HCT116 (cell line): ENCODE measurements at regions not wholly inside any gene's neighbourhood (a gene's known extent, or its start where the extent isn't known, plus 50 kb on each side); places are given as distances from the start of the nearest gene placed in this dataset.

Experiments
- ATAC-seq: fragments of 200-7000 bp; cut with Tn5 transposase; 2 replicates; pipeline ENCODE4 v1.9.1; 2020; ENCODE audit warnings: mild to moderate bottlenecking, moderate library complexity
- BruUV-seq: library from RNA; stranded (reverse); fragments of 400-500 nt; replicated peaks from 2 replicates; lab custom pipeline; 2021; lab: Mats Ljungman, UMichigan
- CTCF ChIA-PET: fragments of 300-600 bp; sonication (Branson Sonifier 250); formaldehyde crosslinking; loops from one replicate; lab custom pipeline; 2021; ENCODE audit warnings: antibody characterized with exemption; lab: Charles Lee
- POLR2A ChIA-PET: fragments of 300-600, 350-600 bp; sonication (Branson Sonifier 250); formaldehyde crosslinking; loops from one replicate; lab custom pipeline; 2021; ENCODE audit warnings: antibody characterized with exemption; lab: Charles Lee
- RAD21 ChIA-PET, 2 experiments: fragments of 300-600 bp; sonication (Branson Sonifier 250); formaldehyde crosslinking; loops; one replicate each; lab custom pipeline; 2023; ENCODE audit warnings: low total read pairs in 2 of 2; ENCODE audit not compliant: uncharacterized antibody in 2 of 2, unreplicated experiment in 2 of 2, low non-redundant PET in 1 of 2; lab: Charles Lee
- DNase-seq: peaks from one replicate; pipeline ENCODE4 v3.0.0-alpha.2; 2010; ENCODE audit warnings: low read depth, low spot score
- H2AFZ ChIP-seq: fragments of 200-600 bp; shearing (Covaris generic), sonication (generic); 2 replicates; pipeline ENCODE4 v1.6.1; 2017; ENCODE audit warnings: low read depth, mixed run types, mixed read lengths, antibody characterized with exemption, low read length; ENCODE audit not compliant: poor library complexity, severe bottlenecking
- H3K27ac ChIP-seq: 2 replicates; pipeline ENCODE4 v1.5.1; 2012; ENCODE audit warnings: low read depth, low read length
- H3K27me3 ChIP-seq: fragments of 200-600 bp; sonication (generic); 2 replicates; pipeline ENCODE4 v1.6.1; 2016; ENCODE audit warnings: mixed run types, low read length, mixed read lengths; ENCODE audit not compliant: insufficient read depth
- H3K36me3 ChIP-seq, 2 experiments: fragments of 200-500 bp in 1 of 2; fragments of 200-600 bp in 1 of 2; sonication (Bioruptor generic) in 1 of 2; sonication (generic) in 1 of 2; 2 replicates each; pipeline versions ENCODE4 v1.5.1 to v1.6.1; 2014 to 2016; ENCODE audit warnings: low read length in 2 of 2, inconsistent platforms in 1 of 2, mixed read lengths in 1 of 2, mixed run types in 1 of 2; ENCODE audit not compliant: insufficient read depth in 2 of 2, control insufficient read depth in 1 of 2
- H3K4me1 ChIP-seq, 2 experiments: fragments of 200-600 bp in 1 of 2; sonication (generic) in 1 of 2; 2 replicates each; pipeline versions ENCODE4 v1.5.1 to v1.6.1; 2012 to 2017; ENCODE audit warnings: low read length in 2 of 2, inconsistent platforms in 1 of 2, mild to moderate bottlenecking in 1 of 2, mixed read lengths in 1 of 2, mixed run types in 1 of 2, moderate library complexity in 1 of 2; ENCODE audit not compliant: insufficient read depth in 2 of 2, control insufficient read depth in 1 of 2
- H3K4me2 ChIP-seq: fragments of 200-600 bp; sonication (generic); 2 replicates; pipeline ENCODE4 v1.6.1; 2017; ENCODE audit warnings: mixed run types, low read length, mixed read lengths
- H3K4me3 ChIP-seq, 2 experiments: fragments of 200-600 bp in 1 of 2; sonication (generic) in 1 of 2; replicated peaks in 1 of 2; 2 replicates each; pipeline ENCODE4 v1.5.1; 2011 to 2016; ENCODE audit warnings: low read length in 2 of 2, control low read depth in 1 of 2, low read depth in 1 of 2, mild to moderate bottlenecking in 1 of 2, mixed read lengths in 1 of 2, mixed run types in 1 of 2
- H3K79me2 ChIP-seq: fragments of 200-600 bp; sonication (generic); 2 replicates; pipeline ENCODE4 v1.6.1; 2017; ENCODE audit warnings: mild to moderate bottlenecking, mixed run types, low read length, moderate library complexity, mixed read lengths; ENCODE audit not compliant: insufficient read depth
- H3K9ac ChIP-seq: fragments of 200-600 bp; sonication (generic); 2 replicates; pipeline ENCODE4 v1.6.1; 2016; ENCODE audit warnings: low read length, mixed read lengths
- H3K9me2 ChIP-seq: fragments of 200-600 bp; sonication (generic), shearing (Covaris generic); 2 replicates; pipeline ENCODE4 v1.6.1; 2017; ENCODE audit warnings: mixed run types, mild to moderate bottlenecking, moderate library complexity; ENCODE audit not compliant: insufficient read depth
- H3K9me3 ChIP-seq, 2 experiments: fragments of 200-500 bp in 1 of 2; fragments of 200-600 bp in 1 of 2; sonication (Bioruptor generic) in 1 of 2; sonication (generic) in 1 of 2; 2 replicates each; pipeline ENCODE4 v1.6.1; 2014 to 2017; ENCODE audit warnings: low read length in 2 of 2, mixed read lengths in 2 of 2, inconsistent platforms in 1 of 2, low read depth in 1 of 2, mild to moderate bottlenecking in 1 of 2, mixed run types in 1 of 2, moderate library complexity in 1 of 2; ENCODE audit not compliant: control insufficient read depth in 1 of 2, insufficient read depth in 1 of 2
- H4K20me1 ChIP-seq: fragments of 200-600 bp; sonication (generic), shearing (Covaris generic); 2 replicates; pipeline ENCODE4 v1.6.1; 2017; ENCODE audit warnings: mixed run types, mild to moderate bottlenecking, moderate library complexity; ENCODE audit not compliant: insufficient read depth
- ELF1 ChIP-seq: IDR thresholded peaks from 2 replicates; pipeline ENCODE4 v1.6.1; 2012; ENCODE audit warnings: low read depth, borderline replicate concordance
- EZH2phosphoT487 ChIP-seq: fragments of 200-600 bp; IDR thresholded peaks from 2 replicates; pipeline ENCODE4 v1.6.1; 2018; ENCODE audit warnings: antibody characterized with exemption, borderline replicate concordance
- JUND ChIP-seq: IDR thresholded peaks from 2 replicates; pipeline ENCODE4 v1.6.1; 2012
- POLR2A ChIP-seq: IDR thresholded peaks from 2 replicates; pipeline ENCODE4 v1.7.0; 2011; ENCODE audit warnings: borderline replicate concordance; ENCODE audit not compliant: insufficient read depth, insufficient read length; ENCODE audit errors: extremely low read depth
- SIN3A ChIP-seq: IDR thresholded peaks from 2 replicates; pipeline ENCODE4 v1.6.1; 2012; ENCODE audit warnings: low read depth
- SP1 ChIP-seq: IDR thresholded peaks from 2 replicates; pipeline ENCODE4 v1.6.1; 2012; ENCODE audit warnings: low read depth
- TCF7L2 ChIP-seq: IDR thresholded peaks from 2 replicates; pipeline ENCODE4 v1.7.0; 2011; ENCODE audit warnings: borderline replicate concordance, inconsistent platforms; ENCODE audit not compliant: insufficient read depth, insufficient read length; ENCODE audit errors: extremely low read depth
- YY1 ChIP-seq: IDR thresholded peaks from 2 replicates; pipeline ENCODE4 v1.6.1; 2011; ENCODE audit warnings: low read length, low read depth, moderate library complexity, mild to moderate bottlenecking; ENCODE audit not compliant: insufficient replicate concordance; ENCODE audit errors: extremely low read depth
- ZFX ChIP-seq: fragments of 450-650 bp; IDR thresholded peaks from 2 replicates; pipeline ENCODE4 v1.6.1; 2017
- intact Hi-C: fragments of 100-400 bp; cut with micrococcal nuclease; formaldehyde crosslinking; loops from 2 replicates; pipeline ENCODE4 v1.10.0; 2022
- TF ChIP-seq, protein P1 (sequence below): IDR thresholded peaks from 2 replicates; pipeline ENCODE4 v1.6.1; 2012

DNA sequence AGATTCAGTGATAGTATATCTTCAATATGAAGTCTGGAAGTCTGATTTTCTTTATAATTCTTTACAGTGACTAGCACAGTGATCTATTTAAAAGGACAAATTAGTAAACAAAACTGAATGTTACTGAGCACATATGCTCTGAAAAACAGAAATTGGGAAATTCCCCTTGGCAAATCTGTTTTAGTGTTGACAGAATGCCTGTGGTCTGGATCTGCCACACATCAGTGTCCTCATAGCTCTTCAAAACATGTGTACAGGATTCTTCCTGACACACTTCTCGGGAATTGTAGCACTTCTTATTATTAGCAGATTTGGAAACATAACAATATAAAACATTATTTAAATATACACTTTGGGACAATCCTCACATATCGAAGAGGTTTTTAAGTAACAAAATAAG is 354.3 kb downstream of the COL12A1 start (continued):
- no peak for TF ChIP-seq SIN3A
- no peak for TF ChIP-seq POLR2A
- no peak for TF ChIP-seq YY1
- no peak for TF ChIP-seq ZFX

DNA sequence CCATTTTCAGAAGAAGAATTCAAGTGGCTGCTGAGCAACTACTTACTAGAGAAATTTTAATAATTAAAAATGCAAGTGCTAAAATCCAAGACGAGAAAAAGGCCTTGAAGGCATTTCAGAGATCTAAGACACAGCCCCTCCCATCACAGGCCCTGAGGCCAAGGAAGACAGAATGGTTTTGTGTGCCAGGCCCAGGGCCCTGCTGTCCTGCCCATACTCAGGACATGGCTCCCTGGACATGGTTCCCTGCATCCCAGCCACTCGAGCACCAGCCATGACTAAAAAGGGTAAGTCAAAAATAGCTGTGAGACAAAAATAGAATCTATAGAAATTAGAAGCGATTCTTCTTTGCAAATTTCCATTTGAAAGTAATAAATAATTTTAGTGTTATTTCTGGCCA is 364.9 kb downstream of the COL12A1 start:
- H3K79me2 ChIP-seq = no peaks in the 10 kb centered on the region
- CTCF ChIA-PET = no interaction called here
- H3K27me3 ChIP-seq = no peaks in the 10 kb centered on the region
- H2AFZ ChIP-seq = no peak overlapping the region
- H3K9me2 ChIP-seq = no peaks in the 10 kb centered on the region
- H3K4me3 ChIP-seq = no peak overlapping the region
- no peak overlapping the region for H3K9ac ChIP-seq
- no peak for TF ChIP-seq TCF7L2
- TF ChIP-seq, protein P1, sequence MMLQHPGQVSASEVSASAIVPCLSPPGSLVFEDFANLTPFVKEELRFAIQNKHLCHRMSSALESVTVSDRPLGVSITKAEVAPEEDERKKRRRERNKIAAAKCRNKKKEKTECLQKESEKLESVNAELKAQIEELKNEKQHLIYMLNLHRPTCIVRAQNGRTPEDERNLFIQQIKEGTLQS = no peak
- no peak for TF ChIP-seq EZH2phosphoT487
- no peak for TF ChIP-seq POLR2A
- TF ChIP-seq ELF1 = no peak
- TF ChIP-seq SP1 = no peak
- no peak for TF ChIP-seq JUND
- TF ChIP-seq ZFX = no peak
- TF ChIP-seq, all 23 proteins: peak for 0
- H3K4me2 ChIP-seq = no peak overlapping the region
- ChIA-PET RAD21 (no interaction called here), POLR2A (no interaction called here)
- intact Hi-C loops = no loop called here
- no peak for DNase-seq
- H3K27ac ChIP-seq = no peak overlapping the region
- no peaks in the 10 kb centered on the region for H3K4me1 ChIP-seq
- no peaks in the 10 kb centered on the region for H3K9me3 ChIP-seq
- no peaks in the 10 kb centered on the region for H4K20me1 ChIP-seq
- no TSS peak for BruUV-seq
- ATAC-seq = no peak
- H3K36me3 ChIP-seq = no peaks in the 10 kb centered on the region
